ENCODE measurements at regions not wholly inside any gene's neighbourhood (a gene's known extent, or its start where the extent isn't known, plus 50 kb on each side); places are given as distances from the start of the nearest gene placed in this dataset.

DNA sequence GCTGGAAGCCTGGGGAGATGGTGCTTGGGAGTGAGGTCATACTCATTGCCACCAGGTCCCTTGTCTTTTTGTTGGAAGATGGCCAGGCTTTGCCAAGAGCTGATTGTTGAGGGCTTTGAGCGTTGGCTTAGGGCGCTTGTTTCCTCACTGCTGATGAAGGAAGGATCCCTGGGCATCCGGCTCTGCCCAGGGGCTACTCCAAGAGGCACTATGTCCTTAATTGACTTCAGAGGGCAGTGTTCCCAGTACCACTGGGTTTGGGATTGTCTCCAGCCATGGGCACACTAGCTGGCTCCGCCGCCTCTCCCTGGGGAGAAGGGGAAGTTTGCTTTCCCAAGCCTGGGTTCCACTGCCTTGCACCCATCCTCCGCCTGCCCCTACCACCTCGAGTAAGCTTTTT is 57.2 kb upstream of the RGMA start:
- intact Hi-C loops (cut with DNase I): loop anchor here (10.0 kb wide), 1 partner anchor 111 kb away; no protein-coding TSS in a partner anchor
- no peaks in the 10 kb centered on the region for H3K27me3 ChIP-seq
- H3K9me3 ChIP-seq: no peaks in the 10 kb centered on the region
- H3K27ac ChIP-seq: no peak overlapping the region
- no peak overlapping the region for H3K4me3 ChIP-seq
- TF ChIP-seq, protein P1, sequence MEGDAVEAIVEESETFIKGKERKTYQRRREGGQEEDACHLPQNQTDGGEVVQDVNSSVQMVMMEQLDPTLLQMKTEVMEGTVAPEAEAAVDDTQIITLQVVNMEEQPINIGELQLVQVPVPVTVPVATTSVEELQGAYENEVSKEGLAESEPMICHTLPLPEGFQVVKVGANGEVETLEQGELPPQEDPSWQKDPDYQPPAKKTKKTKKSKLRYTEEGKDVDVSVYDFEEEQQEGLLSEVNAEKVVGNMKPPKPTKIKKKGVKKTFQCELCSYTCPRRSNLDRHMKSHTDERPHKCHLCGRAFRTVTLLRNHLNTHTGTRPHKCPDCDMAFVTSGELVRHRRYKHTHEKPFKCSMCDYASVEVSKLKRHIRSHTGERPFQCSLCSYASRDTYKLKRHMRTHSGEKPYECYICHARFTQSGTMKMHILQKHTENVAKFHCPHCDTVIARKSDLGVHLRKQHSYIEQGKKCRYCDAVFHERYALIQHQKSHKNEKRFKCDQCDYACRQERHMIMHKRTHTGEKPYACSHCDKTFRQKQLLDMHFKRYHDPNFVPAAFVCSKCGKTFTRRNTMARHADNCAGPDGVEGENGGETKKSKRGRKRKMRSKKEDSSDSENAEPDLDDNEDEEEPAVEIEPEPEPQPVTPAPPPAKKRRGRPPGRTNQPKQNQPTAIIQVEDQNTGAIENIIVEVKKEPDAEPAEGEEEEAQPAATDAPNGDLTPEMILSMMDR (IDR thresholded peaks at IDR 0.05): no peak
- H3K36me3 ChIP-seq: no peaks in the 10 kb centered on the region
- no peak for DNase-seq (ENCODE audit: low spot score in 2 of 2)
- H3K4me1 ChIP-seq: no peaks in the 10 kb centered on the region

- H3K27ac ChIP-seq: no peak overlapping the region
- intact Hi-C loops (cut with DNase I): loop anchor here (10.0 kb wide), 1 partner anchor 110 kb away; no protein-coding TSS in a partner anchor
Observed at GRCh38 chr15:93144463-93145236, 55.6 kb upstream of the RGMA start.

GRCh38 chr15:93143186-93143585 is 54.2 kb upstream of the RGMA start:
- H3K4me3 ChIP-seq: no peak overlapping the region
- TF ChIP-seq, protein P1 (IDR thresholded peaks at IDR 0.05): no peak
- H3K4me1 ChIP-seq: no peaks in the 10 kb centered on the region
- H3K9me3 ChIP-seq: no peaks in the 10 kb centered on the region
- no peak for DNase-seq (ENCODE audit: low spot score in 2 of 2)
- intact Hi-C loops (cut with DNase I): loop anchor here (10.0 kb wide), 1 partner anchor 108 kb away; no protein-coding TSS in a partner anchor
- no peaks in the 10 kb centered on the region for H3K36me3 ChIP-seq
- no peak overlapping the region for H3K27ac ChIP-seq
- H3K27me3 ChIP-seq: no peaks in the 10 kb centered on the region

More at GRCh38 chr15:93144463-93145236, 55.6 kb upstream of the RGMA start:
- TF ChIP-seq, protein P1 (IDR thresholded peaks at IDR 0.05): no peak
- H3K36me3 ChIP-seq: no peaks in the 10 kb centered on the region
- no peaks in the 10 kb centered on the region for H3K9me3 ChIP-seq
- no peaks in the 10 kb centered on the region for H3K4me1 ChIP-seq
- H3K27me3 ChIP-seq: no peaks in the 10 kb centered on the region
- DNase-seq (ENCODE audit: low spot score in 2 of 2): no peak
- no peak overlapping the region for H3K4me3 ChIP-seq

- intact Hi-C loops (cut with DNase I): loop anchor here (10.0 kb wide), 1 partner anchor 107 kb away; no protein-coding TSS in a partner anchor
- TF ChIP-seq, protein P1 (IDR thresholded peaks at IDR 0.05): no peak
- no peak for DNase-seq (ENCODE audit: low spot score in 2 of 2)
Observed at GRCh38 chr15:93141371-93141794, 52.4 kb upstream of the RGMA start.

GRCh38 chr15:93139436-93139835 is 50.4 kb upstream of the RGMA start:
- no peaks in the 10 kb centered on the region for H3K27me3 ChIP-seq
- H3K4me1 ChIP-seq: no peaks in the 10 kb centered on the region
- no peak overlapping the region for H3K4me3 ChIP-seq
- no peaks in the 10 kb centered on the region for H3K36me3 ChIP-seq
- intact Hi-C loops (cut with DNase I): no loop called here
- no peak for DNase-seq (ENCODE audit: low spot score in 2 of 2)
- TF ChIP-seq, protein P1 (IDR thresholded peaks at IDR 0.05): no peak
- H3K9me3 ChIP-seq: no peaks in the 10 kb centered on the region
- no peak overlapping the region for H3K27ac ChIP-seq

More at GRCh38 chr15:93141371-93141794, 52.4 kb upstream of the RGMA start:
- Histone ChIP-seq H3K4me1 (no peaks in the 10 kb centered on the region), H3K9me3 (no peaks in the 10 kb centered on the region), H3K27me3 (no peaks in the 10 kb centered on the region), H3K27ac (no peak overlapping the region), H3K36me3 (no peaks in the 10 kb centered on the region), H3K4me3 (no peak overlapping the region)

All from ascending aorta (tissue), 2 donors.